NT2/D1 (cell line): ENCODE measurements at regions not wholly inside any gene's neighbourhood (a gene's known extent, or its start where the extent isn't known, plus 50 kb on each side); places are given as distances from the start of the nearest gene placed in this dataset.

Source experiments
- SUZ12 ChIP-seq: IDR thresholded peaks from 2 replicates; pipeline ENCODE4 v1.6.1; 2011; ENCODE audit not compliant: insufficient read length, insufficient read depth; ENCODE audit errors: extremely low read depth
- YY1 ChIP-seq: IDR thresholded peaks from 2 replicates; pipeline ENCODE4 v1.6.1; 2011; ENCODE audit not compliant: insufficient read length, insufficient read depth
- ZNF274 ChIP-seq: IDR thresholded peaks from 2 replicates; pipeline ENCODE4 v1.6.1; 2011; ENCODE audit warnings: mild to moderate bottlenecking, low read depth, low read length

GRCh38 chr5:4043135-4043534, 447.5 kb downstream of the IRX1 start:
- TF ChIP-seq YY1 (no peak), ZNF274 (no peak), SUZ12 (no peak)
